Heart left ventricle (tissue), 16 donors: ENCODE measurements at regions not wholly inside any gene's neighbourhood (a gene's known extent, or its start where the extent isn't known, plus 50 kb on each side); places are given as distances from the start of the nearest gene placed in this dataset.
A peak's percentile ranks its signal among the peaks of the same experiment; 100 is the strongest.

Source experiments
- ATAC-seq, 4 donors: fragments of 200-7000 bp; cut with Tn5 transposase; one replicate each; pipeline ENCODE4 v1.9.1; 2020 to 2022; ENCODE audit warnings: moderate library complexity in 4 of 4, mild to moderate bottlenecking in 3 of 4, moderate number of reproducible peaks in 1 of 4
- DNase-seq, 5 donors: peaks; one replicate each; pipeline ENCODE4 v3.0.0-alpha.2; 2020
- H3K27ac ChIP-seq, 12 donors: fragments of 200-600 bp; sonication (generic) in 4 of 12; one replicate each; pipeline versions ENCODE4 v1.5.0 to v1.8.0; 2016 to 2022; ENCODE audit warnings: mild to moderate bottlenecking in 2 of 12
- H3K27me3 ChIP-seq, 9 donors: fragments of 200-600 bp; sonication (generic) in 2 of 9; one replicate each; pipeline versions ENCODE4 v1.5.1 to v1.8.0; 2016 to 2022; ENCODE audit warnings: mild to moderate bottlenecking in 3 of 9
- H3K36me3 ChIP-seq, 9 donors: fragments of 200-600 bp; sonication (generic) in 2 of 9; one replicate each; pipeline versions ENCODE4 v1.5.0 to v1.8.0; 2018 to 2022; ENCODE audit warnings: mild to moderate bottlenecking in 2 of 9
- H3K4me1 ChIP-seq, 12 donors: fragments of 200-600 bp; sonication (generic) in 4 of 12; one replicate each; pipeline versions ENCODE4 v1.5.0 to v1.8.0; 2016 to 2022; ENCODE audit warnings: mild to moderate bottlenecking in 3 of 12
- H3K4me3 ChIP-seq, 12 donors: fragments of 200-600 bp; sonication (generic) in 4 of 12; one replicate each; pipeline versions ENCODE4 v1.5.0 to v1.8.0; 2017 to 2022; ENCODE audit warnings: mild to moderate bottlenecking in 9 of 12, moderate library complexity in 4 of 12
- H3K9me3 ChIP-seq, 12 donors: fragments of 200-600 bp; sonication (generic) in 4 of 12; one replicate each; pipeline versions ENCODE4 v1.5.0 to v1.8.0; 2016 to 2022; ENCODE audit warnings: mild to moderate bottlenecking in 1 of 12
- POLR2A ChIP-seq, 2 donors: fragments of 450-650 bp; IDR thresholded peaks; one replicate each; pipeline ENCODE4 v1.6.1; 2017; ENCODE audit warnings: antibody characterized with exemption in 2 of 2, mild to moderate bottlenecking in 2 of 2, moderate library complexity in 2 of 2
- WGBS, 4 donors: extraction: QIAGEN DNeasy Blood & Tissue Kit in 2 of 4; methylation state at CpG; one replicate each; pipeline versions ENCODE4 v1.1.5 to v1.1.7; 2013 to 2018; 5-methylcytosine and 5-hydroxymethylcytosine counted together
- intact Hi-C, 10 donors: fragments of 100-400 bp; cut with DNase I; formaldehyde crosslinking; loops; one replicate each; pipeline versions ENCODE4 v1.11.1 to v1.14.2; 2022
- TF ChIP-seq, protein P1 (sequence below), 12 donors: fragments of 200-600 bp; sonication (generic) in 4 of 12; IDR thresholded peaks; one replicate each; pipeline versions ENCODE4 v1.5.0 to v1.8.0; 2018 to 2022; ENCODE audit warnings: antibody characterized with exemption in 12 of 12, mild to moderate bottlenecking in 5 of 12
- donor health status: ischemic (EF 13 %, LVEDD 7.1; RV severe dilation, severe dysfunction).
- donor health status: healthy with polysubstance abuse.
- donor health status: DM: no; HTN: yes; CAD: no.
- donor health status: DM: no; HTN: no; CAD: no.
- donor health status: ischemic (EF 25% LVEDD 6.9; RV normal size, moderate dysfunction).
- donor health status: ischemic (EF 25% LVEDD 5.7; RV mildly dilated, moderate dysfunction).
- donor health status: healthy.
- donor health status: DM: yes; HTN: yes; CAD: no.
- donor health status: ischemic (EF 35%, LVEDD 5.7; RV mildly dilated, moderate dysfunction).
- donor health status: nonischemic (EF 11% LVEDD 7.7; RV severe dilation, severe dysfunction).
- donor health status: DM: yes; HTN: yes; CAD: no.
- donor health status: PGD.
- donor health status: ischemic (EF 29% LVEDD 5.4; RV normal size, mild dysfunction).
- donor health status: nonischemic (EF 23%, LVEDD 6.1; RV moderate dilation, normal function).

DNA sequence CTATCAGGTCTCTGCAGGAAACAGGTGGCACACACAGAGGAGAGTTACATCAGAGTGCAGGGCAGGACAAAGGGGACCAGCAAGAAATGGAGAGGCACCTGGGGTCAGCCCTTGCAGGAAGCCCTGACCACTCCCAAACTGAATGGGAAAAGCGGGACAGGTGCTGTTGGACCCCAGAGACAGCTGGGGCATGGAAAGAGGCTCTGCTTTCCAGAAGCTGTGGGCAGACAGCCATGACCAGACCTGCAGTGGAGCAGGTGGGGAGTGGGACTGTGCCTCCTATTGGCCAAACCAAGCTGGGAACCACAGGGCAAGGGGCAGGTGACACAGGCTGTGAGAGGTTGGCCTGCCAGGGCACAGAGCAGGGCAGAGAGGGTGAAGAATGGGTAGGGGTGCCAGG lies 125.8 kb downstream of the BOD1 start:
- Histone ChIP-seq H3K27ac (no peak overlapping the region), H3K9me3 (no peaks in the 10 kb centered on the region), H3K4me3 (no peak overlapping the region), H3K36me3 (no peaks in the 10 kb centered on the region), H3K4me1 (peaks cover 0 to 9% (median under 1%) of the 10 kb centered on the region in 12 donors), H3K27me3 (peaks cover 0 to 4% (median 0%) of the 10 kb centered on the region in 9 donors)
- no peak for ATAC-seq
- no peak for DNase-seq
- WGBS, 4 donors, result 75 to 94% (median 82%) methylated on average over 1 of the region's 1 CpG
- TF ChIP-seq, protein P1, sequence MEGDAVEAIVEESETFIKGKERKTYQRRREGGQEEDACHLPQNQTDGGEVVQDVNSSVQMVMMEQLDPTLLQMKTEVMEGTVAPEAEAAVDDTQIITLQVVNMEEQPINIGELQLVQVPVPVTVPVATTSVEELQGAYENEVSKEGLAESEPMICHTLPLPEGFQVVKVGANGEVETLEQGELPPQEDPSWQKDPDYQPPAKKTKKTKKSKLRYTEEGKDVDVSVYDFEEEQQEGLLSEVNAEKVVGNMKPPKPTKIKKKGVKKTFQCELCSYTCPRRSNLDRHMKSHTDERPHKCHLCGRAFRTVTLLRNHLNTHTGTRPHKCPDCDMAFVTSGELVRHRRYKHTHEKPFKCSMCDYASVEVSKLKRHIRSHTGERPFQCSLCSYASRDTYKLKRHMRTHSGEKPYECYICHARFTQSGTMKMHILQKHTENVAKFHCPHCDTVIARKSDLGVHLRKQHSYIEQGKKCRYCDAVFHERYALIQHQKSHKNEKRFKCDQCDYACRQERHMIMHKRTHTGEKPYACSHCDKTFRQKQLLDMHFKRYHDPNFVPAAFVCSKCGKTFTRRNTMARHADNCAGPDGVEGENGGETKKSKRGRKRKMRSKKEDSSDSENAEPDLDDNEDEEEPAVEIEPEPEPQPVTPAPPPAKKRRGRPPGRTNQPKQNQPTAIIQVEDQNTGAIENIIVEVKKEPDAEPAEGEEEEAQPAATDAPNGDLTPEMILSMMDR (IDR thresholded peaks at IDR 0.05), result no peak
- no peak for TF ChIP-seq POLR2A (IDR thresholded peaks at IDR 0.05)
- intact Hi-C loops, result loop anchor here in 1 of 10 donors (10.0 kb wide), 1 partner anchor 96 kb away; no protein-coding TSS in a partner anchor

DNA sequence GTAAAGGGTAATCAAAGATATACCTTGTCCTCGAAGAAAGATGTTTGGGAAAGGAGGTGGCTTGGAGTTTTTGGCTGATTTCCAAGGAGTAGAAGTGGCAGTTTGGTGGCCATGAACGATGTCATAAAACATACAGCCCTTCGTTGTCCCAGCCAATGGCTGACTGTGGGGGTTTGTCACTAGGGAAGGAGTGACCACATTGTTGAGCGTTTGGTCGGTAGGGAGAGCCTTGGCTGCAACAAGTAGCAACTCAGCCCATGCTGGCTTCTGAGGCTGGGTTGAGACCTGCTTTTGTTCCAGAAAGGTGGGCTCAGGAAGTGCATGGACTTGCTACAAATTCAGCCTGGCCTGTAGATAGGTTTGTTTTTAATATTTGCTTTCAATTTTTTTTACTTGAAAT lies 128.3 kb downstream of the BOD1 start:
- peaks cover 0 to 4% (median 0%) of the 10 kb centered on the region in 9 donors for H3K27me3 ChIP-seq
- 66 to 73% (median 70%) methylated on average over 5 of the region's 5 CpGs for WGBS, 4 donors
- TF ChIP-seq, protein P1 (IDR thresholded peaks at IDR 0.05), result no peak
- no peak for TF ChIP-seq POLR2A (IDR thresholded peaks at IDR 0.05)
- H3K9me3 ChIP-seq, result no peaks in the 10 kb centered on the region
- no peaks in the 10 kb centered on the region for H3K36me3 ChIP-seq
- no peaks in the 10 kb centered on the region for H3K4me1 ChIP-seq
- DNase-seq (no peak), ATAC-seq (no peak)
- no peak overlapping the region for H3K4me3 ChIP-seq
- H3K27ac ChIP-seq, result no peak overlapping the region
- intact Hi-C loops, result no loop called here

GRCh38 chr5:173487300-173487699 lies 129.2 kb downstream of the BOD1 start:
- Histone ChIP-seq H3K9me3 (no peaks in the 10 kb centered on the region), H3K4me1 (no peaks in the 10 kb centered on the region), H3K27me3 (peaks cover 0 to 4% (median 0%) of the 10 kb centered on the region in 9 donors), H3K4me3 (no peak overlapping the region), H3K36me3 (no peaks in the 10 kb centered on the region), H3K27ac (no peak overlapping the region)
- TF ChIP-seq POLR2A (IDR thresholded peaks at IDR 0.05), result no peak
- TF ChIP-seq, protein P1 (IDR thresholded peaks at IDR 0.05), result no peak
- DNase-seq (no peak), ATAC-seq (no peak)
- intact Hi-C loops, result no loop called here
- WGBS, 4 donors, result 65 to 74% (median 66%) methylated on average over 1 of the region's 1 CpG

DNA sequence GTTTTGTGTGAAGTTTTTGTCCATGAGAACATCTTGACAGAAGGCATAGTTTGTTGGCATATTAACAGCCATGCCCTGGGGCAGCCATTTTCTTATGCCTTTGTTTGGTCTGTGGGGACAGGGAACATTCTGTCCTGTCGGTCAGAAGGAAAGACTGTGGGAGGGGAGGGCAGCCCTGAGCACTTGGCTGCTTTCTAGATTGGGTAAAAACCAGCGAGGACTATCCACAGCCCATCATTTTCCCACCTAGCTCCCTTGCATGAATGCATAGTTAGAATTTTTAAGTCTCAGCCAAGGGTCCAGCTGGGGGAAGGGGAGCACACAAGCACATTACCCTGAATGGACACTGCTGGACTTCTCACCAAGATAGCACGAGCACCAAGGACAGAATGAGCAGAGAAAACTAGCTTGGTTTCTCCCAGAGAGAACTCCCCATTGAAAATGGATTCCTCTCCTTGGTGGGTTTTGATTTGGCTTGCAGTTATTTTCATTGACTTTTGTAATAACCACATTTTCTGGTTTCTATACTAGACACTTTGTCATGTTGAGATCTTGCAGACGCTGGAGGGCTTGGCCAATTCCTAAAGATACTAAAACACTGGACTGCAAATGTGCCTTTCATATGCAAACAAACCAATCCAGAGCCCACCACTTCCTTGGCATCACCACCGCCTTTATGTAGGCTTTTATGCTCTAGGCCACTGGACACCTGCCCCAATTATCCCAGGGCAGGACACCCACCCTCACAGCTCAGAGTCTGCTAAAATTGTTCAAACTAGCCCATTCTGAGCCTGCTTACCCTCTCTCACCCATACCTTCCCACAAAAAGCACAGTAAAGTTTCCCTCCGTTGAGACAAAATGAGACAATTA lies 129.9 kb downstream of the BOD1 start:
- peak overlapping the region in 1 of 12 donors; percentile 14 for H3K27ac ChIP-seq
- no peak for ATAC-seq
- H3K9me3 ChIP-seq, result no peaks in the 10 kb centered on the region
- DNase-seq, result no peak
- intact Hi-C loops, result no loop called here
- peaks cover 0 to 4% (median 0%) of the 10 kb centered on the region in 9 donors for H3K27me3 ChIP-seq
- H3K36me3 ChIP-seq, result no peaks in the 10 kb centered on the region
- H3K4me1 ChIP-seq, result no peaks in the 10 kb centered on the region
- WGBS, 4 donors, result 60 to 75% (median 67%) methylated on average over 6 of the region's 6 CpGs
- TF ChIP-seq, protein P1 (IDR thresholded peaks at IDR 0.05), result no peak
- TF ChIP-seq POLR2A (IDR thresholded peaks at IDR 0.05), result no peak
- no peak overlapping the region for H3K4me3 ChIP-seq
